ENCODE measurements at regions not wholly inside any gene's neighbourhood (a gene's known extent, or its start where the extent isn't known, plus 50 kb on each side); places are given as distances from the start of the nearest gene placed in this dataset.
A peak's percentile ranks its signal among the peaks of the same experiment; 100 is the strongest.

DNA sequence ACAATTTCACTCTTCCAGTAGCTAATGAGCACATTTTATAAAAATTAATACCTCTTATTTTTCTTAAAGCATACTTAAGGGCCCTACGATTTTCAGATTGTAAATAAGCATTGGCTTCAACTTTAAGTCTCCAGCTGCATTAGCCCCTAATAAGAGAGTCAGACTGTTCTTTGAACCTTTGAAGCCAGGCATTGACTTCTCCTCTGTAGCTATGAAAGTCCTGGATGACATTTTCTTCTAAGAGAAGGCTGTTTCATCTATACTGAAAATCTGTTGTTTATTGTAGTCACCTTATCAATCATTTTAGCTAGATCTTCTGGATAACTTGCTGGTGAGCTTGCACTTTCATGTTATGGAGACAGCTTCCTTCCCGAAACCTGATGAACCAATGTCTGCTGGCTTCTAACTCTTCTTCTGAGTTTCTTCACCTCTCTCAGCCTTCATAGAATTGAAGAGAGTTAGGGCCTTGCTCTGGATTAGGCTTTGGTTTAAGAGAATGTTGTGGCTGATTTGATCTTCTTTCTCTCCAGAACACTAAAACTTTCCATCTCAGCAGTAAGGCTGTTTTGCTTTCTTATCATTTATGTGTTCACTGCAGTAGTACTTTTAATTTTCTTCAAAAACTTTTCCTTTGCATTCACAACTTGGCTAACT lies 377.1 kb upstream of the RGS6 start:
- Histone ChIP-seq H3K9me3 (ENCODE audit: control insufficient read depth in 2 of 3, insufficient read depth in 1 of 3, low read length in 3 of 3) (no peaks in the 10 kb centered on the region), H3K9ac (ENCODE audit: low read length in 3 of 3) (no peak overlapping the region), H3K27me3 (ENCODE audit: control insufficient read depth, insufficient read depth, low read length) (no peaks in the 10 kb centered on the region), H3K4me1 (ENCODE audit: control insufficient read depth in 2 of 3, insufficient read depth in 2 of 3, low read depth in 1 of 3, low read length in 3 of 3) (peaks cover 0 to 2% (median 0%) of the 10 kb centered on the region in 3 donors), H3K36me3 (ENCODE audit: control insufficient read depth in 2 of 3, insufficient read depth in 3 of 3, low read length in 3 of 3) (no peaks in the 10 kb centered on the region), H3K27ac (ENCODE audit: low read depth in 2 of 2, low read length in 2 of 2) (no peak overlapping the region), H3K4me3 (ENCODE audit: low read length in 3 of 3) (no peak overlapping the region)
- FAIRE-seq (no peak), DNase-seq (no peak)
- no peak for TF ChIP-seq CTCF (IDR thresholded peaks at IDR 0.05; ENCODE audit: borderline replicate concordance, extremely low read depth, insufficient read depth)
- intact Hi-C loops (cut with DNase I) = no loop called here

DNA sequence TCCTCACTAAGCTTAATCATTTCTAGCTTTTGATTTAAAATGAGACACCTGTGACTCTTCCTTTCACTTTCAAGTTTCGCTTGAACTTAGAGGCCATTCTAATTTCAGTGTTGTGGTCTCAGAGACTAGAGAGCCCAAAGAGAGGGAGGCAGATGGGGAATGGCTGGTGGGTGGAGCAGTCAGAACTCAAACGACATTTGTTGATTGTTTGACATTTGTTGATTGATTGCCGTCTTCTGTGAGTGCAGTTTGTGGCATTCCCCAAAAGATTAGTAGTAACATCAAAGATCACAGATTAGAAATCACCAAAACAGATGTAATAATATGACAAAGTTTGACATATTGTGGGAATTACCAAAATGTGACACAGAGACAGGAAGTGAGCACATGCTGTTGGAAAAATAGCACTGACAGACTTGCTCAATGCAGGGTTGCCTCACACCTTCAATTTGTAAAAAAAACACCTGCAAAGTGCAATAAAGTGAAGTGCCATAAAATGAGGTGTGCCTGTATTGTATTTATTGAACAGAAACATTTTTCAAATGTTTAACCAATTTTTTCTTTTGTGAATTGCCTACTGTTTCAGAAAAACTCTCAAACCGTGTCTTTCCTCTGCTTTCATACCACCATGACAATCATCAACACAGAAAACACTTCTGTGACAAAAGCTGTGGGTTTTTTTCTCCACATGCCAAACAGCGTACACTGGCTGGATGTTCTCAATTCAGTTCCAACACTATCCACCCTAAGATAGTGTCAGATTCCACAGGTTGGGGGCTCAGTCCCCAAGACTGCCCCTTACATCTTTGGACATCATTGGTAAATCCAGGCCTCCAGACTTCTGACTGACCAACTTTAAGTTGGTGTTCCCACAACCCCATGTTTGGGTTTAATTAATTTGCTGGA lies 376.3 kb upstream of the RGS6 start:
- H3K9ac ChIP-seq (ENCODE audit: low read length in 3 of 3) = no peak overlapping the region

DNA sequence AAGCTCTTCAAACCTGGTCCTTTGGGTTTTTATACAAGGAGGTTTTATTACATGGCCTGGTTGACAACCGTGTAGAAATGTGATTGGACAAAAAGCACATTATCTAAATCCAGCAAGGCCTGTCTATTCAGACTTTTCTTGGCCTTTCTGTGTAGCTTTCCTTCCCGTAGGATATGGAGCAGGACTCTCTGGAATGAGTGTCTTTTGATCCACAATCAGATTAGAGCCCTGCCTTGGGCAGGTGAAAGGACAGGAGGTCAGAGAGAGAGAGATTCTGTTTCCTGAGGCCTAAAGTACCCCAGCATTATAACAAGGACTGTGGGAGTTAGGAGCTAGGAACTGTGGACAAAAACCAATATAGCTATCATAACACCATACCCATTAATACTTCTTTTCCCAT lies 375.5 kb upstream of the RGS6 start:
- no peak overlapping the region for H3K4me3 ChIP-seq (ENCODE audit: low read length in 3 of 3)
- DNase-seq (no peak), FAIRE-seq (no peak)
- peaks cover 0 to 2% (median 0%) of the 10 kb centered on the region in 3 donors for H3K4me1 ChIP-seq (ENCODE audit: control insufficient read depth in 2 of 3, insufficient read depth in 2 of 3, low read depth in 1 of 3, low read length in 3 of 3)
- intact Hi-C loops (cut with DNase I) = no loop called here
- no peak overlapping the region for H3K27ac ChIP-seq (ENCODE audit: low read depth in 2 of 2, low read length in 2 of 2)
- H3K27me3 ChIP-seq (ENCODE audit: control insufficient read depth, insufficient read depth, low read length) = no peaks in the 10 kb centered on the region
- no peaks in the 10 kb centered on the region for H3K9me3 ChIP-seq (ENCODE audit: control insufficient read depth in 2 of 3, insufficient read depth in 1 of 3, low read length in 3 of 3)
- TF ChIP-seq CTCF (IDR thresholded peaks at IDR 0.05; ENCODE audit: borderline replicate concordance, extremely low read depth, insufficient read depth) = no peak
- no peaks in the 10 kb centered on the region for H3K36me3 ChIP-seq (ENCODE audit: control insufficient read depth in 2 of 3, insufficient read depth in 3 of 3, low read length in 3 of 3)
- H3K9ac ChIP-seq (ENCODE audit: low read length in 3 of 3) = no peak overlapping the region

More for the DNA sequence above, 376.3 kb upstream of the RGS6 start:
- Histone ChIP-seq H3K4me3 (ENCODE audit: low read length in 3 of 3) (no peak overlapping the region), H3K27ac (ENCODE audit: low read depth in 2 of 2, low read length in 2 of 2) (peak overlapping the region in 1 of 2 donors; percentile 12), H3K9me3 (ENCODE audit: control insufficient read depth in 2 of 3, insufficient read depth in 1 of 3, low read length in 3 of 3) (no peaks in the 10 kb centered on the region), H3K27me3 (ENCODE audit: control insufficient read depth, insufficient read depth, low read length) (no peaks in the 10 kb centered on the region), H3K36me3 (ENCODE audit: control insufficient read depth in 2 of 3, insufficient read depth in 3 of 3, low read length in 3 of 3) (no peaks in the 10 kb centered on the region), H3K4me1 (ENCODE audit: control insufficient read depth in 2 of 3, insufficient read depth in 2 of 3, low read depth in 1 of 3, low read length in 3 of 3) (peaks cover 0 to 2% (median 0%) of the 10 kb centered on the region in 3 donors)
- no peak for TF ChIP-seq CTCF (IDR thresholded peaks at IDR 0.05; ENCODE audit: borderline replicate concordance, extremely low read depth, insufficient read depth)
- DNase-seq (no peak), FAIRE-seq (no peak)
- intact Hi-C loops (cut with DNase I) = no loop called here

Data from kidney (tissue), 13 donors.